Endothelial cell of umbilical vein (primary cell): ENCODE measurements at regions not wholly inside any gene's neighbourhood (a gene's known extent, or its start where the extent isn't known, plus 50 kb on each side); places are given as distances from the start of the nearest gene placed in this dataset.

Experiments
- BruUV-seq: library from RNA; stranded (reverse); fragments of 400-500 nt; replicated peaks from 2 replicates; lab custom pipeline; 2021; lab: Mats Ljungman, UMichigan
- CTCF ChIA-PET: fragments of 300-600, 350-600 bp; sonication (Branson Sonifier 250); formaldehyde crosslinking; loops from one replicate; lab custom pipeline; 2021; ENCODE audit warnings: antibody characterized with exemption, inconsistent platforms; lab: Charles Lee
- POLR2A ChIA-PET: fragments of 300-600, 350-600 bp; sonication (Branson Sonifier 250); formaldehyde crosslinking; loops from one replicate; lab custom pipeline; 2021; ENCODE audit warnings: antibody characterized with exemption, inconsistent platforms; lab: Charles Lee
- DNase-seq: peaks from one replicate; pipeline ENCODE4 v3.0.0-alpha.2; 2011; ENCODE audit warnings: low read depth, low spot score
- FAIRE-seq: peaks from 2 replicates; lab custom pipeline; 2011; peaks lifted over from hg19 to GRCh38; lab: Jason Lieb, UNC
- H2AFZ ChIP-seq: 2 replicates; pipeline ENCODE4 v1.6.0; 2012; ENCODE audit warnings: low read depth, low read length, control low read depth, inconsistent platforms
- H3K27ac ChIP-seq: 2 replicates; pipeline ENCODE4 v1.5.1; 2011; ENCODE audit warnings: low read depth, mild to moderate bottlenecking, control low read depth, low read length, moderate library complexity; ENCODE audit not compliant: insufficient read depth
- H3K27me3 ChIP-seq, 2 experiments: 2 replicates each; pipeline versions ENCODE4 v1.6.0 to v1.6.1; 2011; ENCODE audit warnings: low read length in 2 of 2, mixed read lengths in 1 of 2; ENCODE audit not compliant: control insufficient read depth in 2 of 2, insufficient read depth in 2 of 2
- H3K36me3 ChIP-seq, 2 experiments: 2 replicates in 1 of 2; 3 replicates in 1 of 2; pipeline ENCODE4 v1.5.1; 2011; ENCODE audit warnings: low read length in 2 of 2, mild to moderate bottlenecking in 1 of 2, moderate library complexity in 1 of 2; ENCODE audit not compliant: control insufficient read depth in 2 of 2, insufficient read depth in 2 of 2; ENCODE audit errors: extremely low read depth in 1 of 2
- H3K4me1 ChIP-seq: 3 replicates; pipeline ENCODE4 v1.5.1; 2011; ENCODE audit warnings: mild to moderate bottlenecking, low read length; ENCODE audit not compliant: control insufficient read depth, insufficient read depth; ENCODE audit errors: extremely low read depth
- H3K4me2 ChIP-seq: 2 replicates; pipeline ENCODE4 v1.6.1; 2011; ENCODE audit warnings: low read length, control low read depth, mixed read lengths; ENCODE audit not compliant: insufficient read depth
- H3K4me3 ChIP-seq, 3 experiments: fragments of 200-600 bp in 1 of 3; sonication (generic), shearing (Covaris generic) in 1 of 3; replicated peaks in 1 of 3; 2 replicates each; pipeline ENCODE4 v1.5.1; 2011 to 2016; ENCODE audit warnings: control low read depth in 3 of 3, low read length in 3 of 3, mild to moderate bottlenecking in 2 of 3, inconsistent platforms in 1 of 3, low read depth in 1 of 3, moderate library complexity in 1 of 3; ENCODE audit not compliant: insufficient read depth in 1 of 3
- H3K79me2 ChIP-seq: 2 replicates; pipeline ENCODE4 v1.6.0; 2012; ENCODE audit warnings: low read length, inconsistent platforms; ENCODE audit not compliant: control insufficient read depth, insufficient read depth
- H3K9ac ChIP-seq: replicated peaks from 2 replicates; pipeline ENCODE3; 2011; ENCODE audit warnings: low read length, control low read depth; ENCODE audit not compliant: insufficient read depth; ENCODE audit errors: extremely low read depth
- H3K9me1 ChIP-seq: replicated peaks from 3 replicates; pipeline ENCODE4 v1.6.0; 2011; ENCODE audit warnings: mild to moderate bottlenecking, low read length; ENCODE audit not compliant: control insufficient read depth, insufficient read depth; ENCODE audit errors: extremely low read depth
- H3K9me3 ChIP-seq: replicated peaks from 2 replicates; pipeline ENCODE4 v1.5.1; 2012; ENCODE audit warnings: low read length, inconsistent platforms; ENCODE audit not compliant: control insufficient read depth, insufficient read depth
- H4K20me1 ChIP-seq: replicated peaks from 2 replicates; pipeline ENCODE3; 2011; ENCODE audit warnings: mild to moderate bottlenecking, low read length; ENCODE audit not compliant: control insufficient read depth, insufficient read depth; ENCODE audit errors: extremely low read depth
- CTCF ChIP-seq, 2 donors: IDR thresholded peaks; 1 replicate in 1 of 2; 2 replicates in 1 of 2; pipeline ENCODE4 v1.5.1; 2011; ENCODE audit warnings: low read length in 2 of 2, mild to moderate bottlenecking in 2 of 2, moderate library complexity in 2 of 2, control low read depth in 1 of 2, inconsistent platforms in 1 of 2, low read depth in 1 of 2; ENCODE audit not compliant: insufficient read depth in 1 of 2; ENCODE audit errors: extremely low read depth in 1 of 2
- EZH2 ChIP-seq: IDR thresholded peaks from 2 replicates; pipeline ENCODE4 v1.6.1; 2012; ENCODE audit warnings: borderline replicate concordance, low read depth, mild to moderate bottlenecking, moderate library complexity, low read length, inconsistent platforms; ENCODE audit not compliant: severe bottlenecking
- FOS ChIP-seq: IDR thresholded peaks from 2 replicates; pipeline ENCODE4 v1.6.1; 2011; ENCODE audit warnings: mild to moderate bottlenecking, low read length, moderate library complexity, borderline replicate concordance; ENCODE audit not compliant: insufficient read depth
- GATA2 ChIP-seq: IDR thresholded peaks from 2 replicates; pipeline ENCODE4 v1.7.0; 2011; ENCODE audit warnings: low read depth, mild to moderate bottlenecking, moderate library complexity, mixed read lengths, low read length; ENCODE audit not compliant: insufficient read length, insufficient read depth
- MAX ChIP-seq: IDR thresholded peaks from 2 replicates; pipeline ENCODE4 v1.6.1; 2011; ENCODE audit not compliant: insufficient read depth, insufficient read length
- MYC ChIP-seq: IDR thresholded peaks from one replicate; pipeline ENCODE4 v1.6.1; 2011; ENCODE audit warnings: mild to moderate bottlenecking, low read depth, low read length
- POLR2AphosphoS5 ChIP-seq: IDR thresholded peaks from 2 replicates; pipeline ENCODE4 v1.6.1; 2012; ENCODE audit warnings: low read depth, mild to moderate bottlenecking, control low read depth, low read length, moderate library complexity; ENCODE audit not compliant: insufficient read depth
- dilution Hi-C: fragments of 300-500 bp; cut with MboI; formaldehyde crosslinking; loops from one replicate; pipeline ENCODE4 v1.15.0; 2019; ENCODE audit warnings: low sequenced_read_pairs; ENCODE audit not compliant: extremely low pct_ligation_motif_present
- intact Hi-C: fragments of 100-400 bp; cut with micrococcal nuclease; formaldehyde crosslinking; loops from one replicate; pipeline ENCODE4 v1.10.0; 2022

GRCh38 chr5:12204761-12205160 lies 300.5 kb upstream of the CTNND2 start:
- H3K27me3 ChIP-seq, result no peaks in the 10 kb centered on the region
- no TSS peak for BruUV-seq
- POLR2A ChIA-PET, result no interaction called here
- intact Hi-C loops (no loop called here), dilution Hi-C loops (no loop called here)
- H2AFZ ChIP-seq, result no peak overlapping the region
- no peak overlapping the region for H3K4me2 ChIP-seq
- H3K4me1 ChIP-seq, result no peaks in the 10 kb centered on the region
- no peaks in the 10 kb centered on the region for H3K79me2 ChIP-seq
- no peak overlapping the region for H3K27ac ChIP-seq
- H3K9me1 ChIP-seq, result no peaks in the 10 kb centered on the region
- no peaks in the 10 kb centered on the region for H4K20me1 ChIP-seq
- no peaks in the 10 kb centered on the region for H3K36me3 ChIP-seq
- no peak overlapping the region for H3K9ac ChIP-seq
- DNase-seq (no peak), FAIRE-seq (no peak)
- CTCF ChIA-PET, result no interaction called here
- TF ChIP-seq FOS, result no peak
- no peak for TF ChIP-seq MAX
- no peak for TF ChIP-seq MYC
- TF ChIP-seq EZH2, result no peak
- no peak for TF ChIP-seq GATA2
- no peak for TF ChIP-seq POLR2AphosphoS5
- no peak for TF ChIP-seq CTCF (IDR thresholded peaks at IDR 0.05; ENCODE audit: extremely low read depth in 1 of 2, insufficient read depth in 1 of 2, low read depth in 1 of 2, low read length in 2 of 2)
- H3K4me3 ChIP-seq, result no peak overlapping the region
- H3K9me3 ChIP-seq, result peaks cover 3% of the 10 kb centered on the region
